K562 (cell line): ENCODE measurements at regions not wholly inside any gene's neighbourhood (a gene's known extent, or its start where the extent isn't known, plus 50 kb on each side); places are given as distances from the start of the nearest gene placed in this dataset.

Source experiments
- ATAC-seq: fragments of 200-7000 bp; cut with Tn5 transposase; 3 replicates; pipeline ENCODE4 v1.9.1; 2020; ENCODE audit warnings: moderate library complexity
- BruUV-seq: library from RNA; stranded (reverse); fragments of 400-500 nt; replicated peaks from 2 replicates; lab custom pipeline; 2021; lab: Mats Ljungman, UMichigan
- CTCF ChIA-PET: fragments of 300-600 bp; formaldehyde crosslinking; extraction: SDS; loops from one replicate; lab custom pipeline; 2021; ENCODE audit warnings: low intra/inter-chr PET ratio; lab: Yijun Ruan, JAX
- POLR2A ChIA-PET: fragments of 300-600, 350-650 bp; sonication (Branson Sonifier 250); formaldehyde crosslinking; extraction: SDS; loops from one replicate; lab custom pipeline; 2021; ENCODE audit warnings: antibody characterized with exemption, inconsistent platforms; lab: Yijun Ruan, JAX
- DNase-seq, 4 experiments: peaks; one replicate each; pipeline versions ENCODE4 v3.0.0 to v3.0.0-alpha.2; 2011 to 2018; ENCODE audit warnings: low spot score in 3 of 4, mixed read lengths in 3 of 4; ENCODE audit errors: extremely low read depth in 1 of 4
- FAIRE-seq: peaks from 2 replicates; lab custom pipeline; 2011; peaks lifted over from hg19 to GRCh38; lab: Jason Lieb, UNC
- H2AFZ ChIP-seq: 2 replicates; pipeline ENCODE4 v1.6.0; 2011; ENCODE audit warnings: low read depth, low read length, control low read depth, inconsistent platforms
- H3K27ac ChIP-seq: fragments of 200-600 bp; 3 replicates; pipeline ENCODE4 v1.8.0; 2011; ENCODE audit warnings: low read depth, mild to moderate bottlenecking, control low read depth, inconsistent platforms, low read length, moderate library complexity, mixed read lengths; ENCODE audit errors: extremely low read depth
- H3K27me3 ChIP-seq, 2 experiments: fragments of 300-600 bp in 1 of 2; 2 replicates in 1 of 2; 3 replicates in 1 of 2; pipeline versions ENCODE4 v1.6.0 to v1.8.0; 2011; ENCODE audit warnings: inconsistent platforms in 2 of 2, low read length in 2 of 2, mild to moderate bottlenecking in 1 of 2, mixed read lengths in 1 of 2, moderate library complexity in 1 of 2; ENCODE audit not compliant: control insufficient read depth in 2 of 2, insufficient read depth in 2 of 2
- H3K36me3 ChIP-seq: fragments of 300-600 bp; 3 replicates; pipeline ENCODE4 v1.8.0; 2011; ENCODE audit warnings: mild to moderate bottlenecking, low read length, inconsistent platforms; ENCODE audit not compliant: control insufficient read depth, insufficient read depth
- H3K4me1 ChIP-seq, 2 experiments: fragments of 200-600 bp in 1 of 2; replicated peaks in 1 of 2; 2 replicates in 1 of 2; 3 replicates in 1 of 2; pipeline versions ENCODE4 v1.5.1 to v1.8.0; 2011; ENCODE audit warnings: inconsistent platforms in 2 of 2, low read length in 2 of 2, mild to moderate bottlenecking in 1 of 2, mixed read lengths in 1 of 2, moderate library complexity in 1 of 2; ENCODE audit not compliant: control insufficient read depth in 2 of 2, insufficient read depth in 2 of 2
- H3K4me2 ChIP-seq: 2 replicates; pipeline ENCODE4 v1.6.1; 2011; ENCODE audit warnings: low read length, control low read depth, inconsistent platforms, mixed read lengths; ENCODE audit not compliant: insufficient read depth
- H3K4me3 ChIP-seq: fragments of 200-600 bp; sonication (generic), shearing (Covaris generic); 2 replicates; pipeline ENCODE4 v1.5.1; 2016; ENCODE audit warnings: control low read depth, inconsistent platforms
- H3K79me2 ChIP-seq: fragments of 200-600 bp; 3 replicates; pipeline ENCODE4 v1.8.0; 2011; ENCODE audit warnings: low read length, inconsistent platforms; ENCODE audit not compliant: control insufficient read depth, insufficient read depth
- H3K9ac ChIP-seq, 2 experiments: 2 replicates each; pipeline versions ENCODE4 v1.6.0 to v1.6.1; 2011; ENCODE audit warnings: low read depth in 2 of 2, low read length in 2 of 2, control low read depth in 1 of 2, inconsistent platforms in 1 of 2, mild to moderate bottlenecking in 1 of 2, mixed read lengths in 1 of 2; ENCODE audit not compliant: insufficient read depth in 1 of 2
- H3K9me1 ChIP-seq: one replicate; pipeline ENCODE4 v1.6.0; 2011; ENCODE audit warnings: inconsistent platforms, mild to moderate bottlenecking, low read length, moderate library complexity; ENCODE audit not compliant: control insufficient read depth, insufficient read depth
- H3K9me3 ChIP-seq: replicated peaks from 2 replicates; pipeline ENCODE4 v1.5.1; 2011; ENCODE audit warnings: low read depth, low read length, inconsistent platforms; ENCODE audit not compliant: control insufficient read depth, insufficient read depth
- H4K20me1 ChIP-seq: replicated peaks from 2 replicates; pipeline ENCODE4 v1.6.1; 2011; ENCODE audit warnings: low read length, inconsistent platforms, mixed read lengths; ENCODE audit not compliant: control insufficient read depth, insufficient read depth
- E4F1 ChIP-seq: fragments of 250-450 bp; sonication (Bioruptor Pico); IDR thresholded peaks from 2 replicates; pipeline ENCODE4 v1.5.0; 2021; ENCODE audit warnings: mild to moderate bottlenecking, borderline replicate concordance
- ILK ChIP-seq: fragments of 450-650 bp; IDR thresholded peaks from 2 replicates; pipeline ENCODE4 v1.6.1; 2016; ENCODE audit warnings: missing genetic modification characterization, low read depth, mild to moderate bottlenecking, missing compliant biosample characterization, moderate library complexity, borderline replicate concordance
- JUND ChIP-seq, 2 experiments: IDR thresholded peaks; 2 replicates in 1 of 2; 3 replicates in 1 of 2; pipeline ENCODE4 v1.6.1; 2011; ENCODE audit warnings: borderline replicate concordance in 2 of 2, low read depth in 2 of 2, low read length in 2 of 2, improper control_type of control experiment in 1 of 2, missing biosample characterization in 1 of 2, missing genetic modification characterization in 1 of 2, missing genetic modification reagents in 1 of 2
- MIER1 ChIP-seq: fragments of 450-650 bp; IDR thresholded peaks from 2 replicates; pipeline ENCODE4 v1.6.1; 2016; ENCODE audit warnings: antibody characterized with exemption, mild to moderate bottlenecking, low read depth
- NCOR1 ChIP-seq: fragments of 450-650 bp; IDR thresholded peaks from 2 replicates; pipeline ENCODE4 v1.6.1; 2016; ENCODE audit warnings: mild to moderate bottlenecking, moderate library complexity
- PTBP1 ChIP-seq: fragments of 200-400 bp; formaldehyde crosslinking; IDR thresholded peaks from 2 replicates; pipeline ENCODE4 v1.6.1; 2017; ENCODE audit warnings: low read depth, low read length
- SAFB ChIP-seq: fragments of 200-400 bp; formaldehyde crosslinking; IDR thresholded peaks from 2 replicates; pipeline ENCODE4 v1.6.1; 2017; ENCODE audit warnings: low read depth, low read length, borderline replicate concordance
- SMC3 ChIP-seq: conservative IDR thresholded peaks from 2 replicates; pipeline ENCODE4 v1.6.1; 2011; ENCODE audit warnings: low read depth, low read length, improper control_type of control experiment; ENCODE audit not compliant: insufficient read depth
- STAT5A ChIP-seq: IDR thresholded peaks from 2 replicates; pipeline ENCODE4 v1.6.1; 2012; ENCODE audit warnings: low read length, inconsistent platforms, borderline replicate concordance
- TGIF2 ChIP-seq: sonication (generic); formaldehyde crosslinking; IDR thresholded peaks from 2 replicates; pipeline ENCODE4 v1.8.1; 2022; ENCODE audit warnings: mild to moderate bottlenecking, missing genetic modification reagents, moderate library complexity
- ZNF12 ChIP-seq: sonication (generic); formaldehyde crosslinking; IDR thresholded peaks from 2 replicates; pipeline ENCODE4 v1.4.0; 2020; ENCODE audit warnings: mild to moderate bottlenecking, missing genetic modification reagents
- WGBS: fragments of 100-300 bp; shearing (Covaris generic); methylation state at CpG from one replicate; pipeline ENCODE4 v1.1.6; 2016; ENCODE audit warnings: low coverage, mixed read lengths; ENCODE audit not compliant: insufficient coverage; ENCODE audit errors: missing lambda C conversion rate; 5-methylcytosine and 5-hydroxymethylcytosine counted together
- in situ Hi-C: fragments of 300-500 bp; cut with MboI; formaldehyde crosslinking; loops from 4 replicates; pipeline ENCODE4 v1.15.0; 2018; ENCODE audit warnings: inconsistent platforms, mixed read lengths
- intact Hi-C: fragments of 100-400 bp; cut with micrococcal nuclease; formaldehyde crosslinking; loops from 2 replicates; pipeline ENCODE4 v1.14.2; 2022

GRCh38 chr10:30210296-30210695 lies 138.8 kb downstream of the MTPAP start (continued):
- no peak for TF ChIP-seq ILK (tag)
- no peak for TF ChIP-seq SAFB
- no peak for TF ChIP-seq E4F1 (CRISPR knock-in tag)
- TF ChIP-seq TGIF2 = no peak
- no peak for TF ChIP-seq ZNF12
- no peak for TF ChIP-seq NCOR1

- POLR2A ChIA-PET = interaction anchor here (0.8 to 0.9 kb wide), 2 partner anchors 11 to 23 kb away, joined by 4 to 5 read pairs; no protein-coding TSS in a partner anchor
- peaks cover 5 to 7% of the 10 kb centered on the region in 2 experiments; a peak in 3 of 5 replicates for H3K27me3 ChIP-seq
- in situ Hi-C loops = no loop called here
- H3K36me3 ChIP-seq = no peaks in the 10 kb centered on the region
- H3K79me2 ChIP-seq = no peaks in the 10 kb centered on the region
- no peaks in the 10 kb centered on the region for H3K4me1 ChIP-seq
- CTCF ChIA-PET = no interaction called here
- no peak overlapping the region for H3K4me3 ChIP-seq
- H2AFZ ChIP-seq = no peak overlapping the region
- intact Hi-C loops = no loop called here
- DNase-seq = no peak
- no TSS peak for BruUV-seq
- no peaks in the 10 kb centered on the region for H3K9me1 ChIP-seq
- H3K9ac ChIP-seq = no peak overlapping the region
- no peak for TF ChIP-seq PTBP1
- TF ChIP-seq JUND (IDR thresholded peaks at IDR 0.05; ENCODE audit: borderline replicate concordance, low read depth, low read length) = no peak
- TF ChIP-seq JUND (tag; IDR thresholded peaks at IDR 0.05; ENCODE audit: borderline replicate concordance, low read depth, low read length) = no peak
- TF ChIP-seq SMC3 = no peak
- no peak for TF ChIP-seq MIER1
- no peak for TF ChIP-seq STAT5A
- H3K4me2 ChIP-seq = no peak overlapping the region
- ATAC-seq = no peak
- H4K20me1 ChIP-seq = no peaks in the 10 kb centered on the region
- H3K27ac ChIP-seq = no peak overlapping the region
- H3K9me3 ChIP-seq = peaks cover 4% of the 10 kb centered on the region
- FAIRE-seq = no peak
- 0% methylated on average over 2 of the region's 2 CpGs for WGBS
Measured at GRCh38 chr10:30208330-30208729, 140.7 kb downstream of the MTPAP start.
